ENCODE measurements at regions not wholly inside any gene's neighbourhood (a gene's known extent, or its start where the extent isn't known, plus 50 kb on each side); places are given as distances from the start of the nearest gene placed in this dataset.

DNA sequence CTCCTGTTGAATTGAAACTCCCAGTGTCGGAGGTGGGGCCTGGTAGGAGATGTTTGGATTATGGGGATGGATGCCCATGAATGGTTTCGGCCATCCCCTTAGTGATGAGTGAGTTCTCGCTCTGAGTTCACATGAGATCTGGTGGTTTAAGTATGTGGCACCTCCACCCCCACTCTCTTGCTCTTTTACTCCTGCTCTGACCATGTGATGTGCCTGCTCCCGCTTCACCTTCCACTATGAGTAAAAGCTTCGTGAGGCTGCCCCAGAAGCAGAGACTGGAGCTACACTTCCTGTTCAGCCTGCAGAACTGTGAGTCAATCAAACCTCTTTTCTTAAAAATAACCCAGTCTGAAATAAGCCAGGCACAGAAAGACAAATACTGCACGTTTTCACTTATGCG is 512.4 kb downstream of the HS3ST4 start (continued):
- TF ChIP-seq, protein P1, sequence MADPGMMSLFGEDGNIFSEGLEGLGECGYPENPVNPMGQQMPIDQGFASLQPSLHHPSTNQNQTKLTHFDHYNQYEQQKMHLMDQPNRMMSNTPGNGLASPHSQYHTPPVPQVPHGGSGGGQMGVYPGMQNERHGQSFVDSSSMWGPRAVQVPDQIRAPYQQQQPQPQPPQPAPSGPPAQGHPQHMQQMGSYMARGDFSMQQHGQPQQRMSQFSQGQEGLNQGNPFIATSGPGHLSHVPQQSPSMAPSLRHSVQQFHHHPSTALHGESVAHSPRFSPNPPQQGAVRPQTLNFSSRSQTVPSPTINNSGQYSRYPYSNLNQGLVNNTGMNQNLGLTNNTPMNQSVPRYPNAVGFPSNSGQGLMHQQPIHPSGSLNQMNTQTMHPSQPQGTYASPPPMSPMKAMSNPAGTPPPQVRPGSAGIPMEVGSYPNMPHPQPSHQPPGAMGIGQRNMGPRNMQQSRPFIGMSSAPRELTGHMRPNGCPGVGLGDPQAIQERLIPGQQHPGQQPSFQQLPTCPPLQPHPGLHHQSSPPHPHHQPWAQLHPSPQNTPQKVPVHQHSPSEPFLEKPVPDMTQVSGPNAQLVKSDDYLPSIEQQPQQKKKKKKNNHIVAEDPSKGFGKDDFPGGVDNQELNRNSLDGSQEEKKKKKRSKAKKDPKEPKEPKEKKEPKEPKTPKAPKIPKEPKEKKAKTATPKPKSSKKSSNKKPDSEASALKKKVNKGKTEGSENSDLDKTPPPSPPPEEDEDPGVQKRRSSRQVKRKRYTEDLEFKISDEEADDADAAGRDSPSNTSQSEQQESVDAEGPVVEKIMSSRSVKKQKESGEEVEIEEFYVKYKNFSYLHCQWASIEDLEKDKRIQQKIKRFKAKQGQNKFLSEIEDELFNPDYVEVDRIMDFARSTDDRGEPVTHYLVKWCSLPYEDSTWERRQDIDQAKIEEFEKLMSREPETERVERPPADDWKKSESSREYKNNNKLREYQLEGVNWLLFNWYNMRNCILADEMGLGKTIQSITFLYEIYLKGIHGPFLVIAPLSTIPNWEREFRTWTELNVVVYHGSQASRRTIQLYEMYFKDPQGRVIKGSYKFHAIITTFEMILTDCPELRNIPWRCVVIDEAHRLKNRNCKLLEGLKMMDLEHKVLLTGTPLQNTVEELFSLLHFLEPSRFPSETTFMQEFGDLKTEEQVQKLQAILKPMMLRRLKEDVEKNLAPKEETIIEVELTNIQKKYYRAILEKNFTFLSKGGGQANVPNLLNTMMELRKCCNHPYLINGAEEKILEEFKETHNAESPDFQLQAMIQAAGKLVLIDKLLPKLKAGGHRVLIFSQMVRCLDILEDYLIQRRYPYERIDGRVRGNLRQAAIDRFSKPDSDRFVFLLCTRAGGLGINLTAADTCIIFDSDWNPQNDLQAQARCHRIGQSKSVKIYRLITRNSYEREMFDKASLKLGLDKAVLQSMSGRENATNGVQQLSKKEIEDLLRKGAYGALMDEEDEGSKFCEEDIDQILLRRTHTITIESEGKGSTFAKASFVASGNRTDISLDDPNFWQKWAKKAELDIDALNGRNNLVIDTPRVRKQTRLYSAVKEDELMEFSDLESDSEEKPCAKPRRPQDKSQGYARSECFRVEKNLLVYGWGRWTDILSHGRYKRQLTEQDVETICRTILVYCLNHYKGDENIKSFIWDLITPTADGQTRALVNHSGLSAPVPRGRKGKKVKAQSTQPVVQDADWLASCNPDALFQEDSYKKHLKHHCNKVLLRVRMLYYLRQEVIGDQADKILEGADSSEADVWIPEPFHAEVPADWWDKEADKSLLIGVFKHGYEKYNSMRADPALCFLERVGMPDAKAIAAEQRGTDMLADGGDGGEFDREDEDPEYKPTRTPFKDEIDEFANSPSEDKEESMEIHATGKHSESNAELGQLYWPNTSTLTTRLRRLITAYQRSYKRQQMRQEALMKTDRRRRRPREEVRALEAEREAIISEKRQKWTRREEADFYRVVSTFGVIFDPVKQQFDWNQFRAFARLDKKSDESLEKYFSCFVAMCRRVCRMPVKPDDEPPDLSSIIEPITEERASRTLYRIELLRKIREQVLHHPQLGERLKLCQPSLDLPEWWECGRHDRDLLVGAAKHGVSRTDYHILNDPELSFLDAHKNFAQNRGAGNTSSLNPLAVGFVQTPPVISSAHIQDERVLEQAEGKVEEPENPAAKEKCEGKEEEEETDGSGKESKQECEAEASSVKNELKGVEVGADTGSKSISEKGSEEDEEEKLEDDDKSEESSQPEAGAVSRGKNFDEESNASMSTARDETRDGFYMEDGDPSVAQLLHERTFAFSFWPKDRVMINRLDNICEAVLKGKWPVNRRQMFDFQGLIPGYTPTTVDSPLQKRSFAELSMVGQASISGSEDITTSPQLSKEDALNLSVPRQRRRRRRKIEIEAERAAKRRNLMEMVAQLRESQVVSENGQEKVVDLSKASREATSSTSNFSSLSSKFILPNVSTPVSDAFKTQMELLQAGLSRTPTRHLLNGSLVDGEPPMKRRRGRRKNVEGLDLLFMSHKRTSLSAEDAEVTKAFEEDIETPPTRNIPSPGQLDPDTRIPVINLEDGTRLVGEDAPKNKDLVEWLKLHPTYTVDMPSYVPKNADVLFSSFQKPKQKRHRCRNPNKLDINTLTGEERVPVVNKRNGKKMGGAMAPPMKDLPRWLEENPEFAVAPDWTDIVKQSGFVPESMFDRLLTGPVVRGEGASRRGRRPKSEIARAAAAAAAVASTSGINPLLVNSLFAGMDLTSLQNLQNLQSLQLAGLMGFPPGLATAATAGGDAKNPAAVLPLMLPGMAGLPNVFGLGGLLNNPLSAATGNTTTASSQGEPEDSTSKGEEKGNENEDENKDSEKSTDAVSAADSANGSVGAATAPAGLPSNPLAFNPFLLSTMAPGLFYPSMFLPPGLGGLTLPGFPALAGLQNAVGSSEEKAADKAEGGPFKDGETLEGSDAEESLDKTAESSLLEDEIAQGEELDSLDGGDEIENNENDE (IDR thresholded peaks at IDR 0.05; ENCODE audit: low read depth, low read length): no peak
